Left ventricle myocardium inferior (tissue), 1 donor: ENCODE measurements at regions not wholly inside any gene's neighbourhood (a gene's known extent, or its start where the extent isn't known, plus 50 kb on each side); places are given as distances from the start of the nearest gene placed in this dataset.

ENCODE experiments used
- DNase-seq: peaks from one replicate; pipeline ENCODE4 v3.0.0-alpha.2; 2020
- H3K27ac ChIP-seq: fragments of 200-600 bp; replicated peaks from 2 replicates; pipeline ENCODE4 v1.8.0; 2021
- H3K27me3 ChIP-seq: fragments of 200-600 bp; 2 replicates; pipeline ENCODE4 v1.8.0; 2021; ENCODE audit warnings: low read depth
- H3K36me3 ChIP-seq: fragments of 200-600 bp; 2 replicates; pipeline ENCODE4 v1.8.0; 2021
- H3K4me1 ChIP-seq: fragments of 200-600 bp; 2 replicates; pipeline ENCODE4 v1.8.0; 2021
- H3K4me3 ChIP-seq: fragments of 200-600 bp; 2 replicates; pipeline ENCODE4 v1.8.0; 2021; ENCODE audit warnings: mild to moderate bottlenecking, moderate library complexity
- H3K9me3 ChIP-seq: fragments of 200-600 bp; replicated peaks from 2 replicates; pipeline ENCODE4 v1.8.0; 2021
- CTCF ChIP-seq: fragments of 200-600 bp; IDR thresholded peaks from 2 replicates; pipeline ENCODE4 v1.8.0; 2021; ENCODE audit warnings: antibody characterized with exemption, mild to moderate bottlenecking, borderline replicate concordance
- intact Hi-C: fragments of 100-400 bp; cut with micrococcal nuclease; formaldehyde crosslinking; loops from one replicate; pipeline ENCODE4 v1.11.0; 2022
- donor health status: DM: no; HTN: yes; CAD: no; lungs with severe emphysema.

DNA sequence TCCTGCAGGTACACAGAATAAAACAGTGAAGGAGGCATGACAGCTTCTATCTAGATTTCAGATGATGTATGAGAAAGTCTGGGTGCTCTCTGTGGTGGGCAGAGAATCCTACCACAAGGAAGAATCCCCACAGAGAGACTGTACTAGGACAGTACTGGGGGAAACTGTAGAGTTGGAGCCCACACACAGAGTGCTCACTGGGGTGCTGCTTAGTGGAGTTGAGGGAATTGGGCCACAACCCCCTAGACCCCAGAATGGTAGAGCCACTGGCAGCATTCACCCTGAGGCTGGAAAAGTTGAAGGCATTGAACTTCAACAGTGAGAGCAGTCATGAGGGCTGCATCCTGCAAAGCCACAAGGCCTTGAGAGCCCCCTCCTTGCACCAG, 62.2 kb upstream of the TNFRSF21 start:
- no peak for DNase-seq
- Histone ChIP-seq H3K27ac (no peak overlapping the region), H3K36me3 (no peaks in the 10 kb centered on the region), H3K4me1 (no peaks in the 10 kb centered on the region), H3K4me3 (no peak overlapping the region), H3K27me3 (no peaks in the 10 kb centered on the region), H3K9me3 (peaks cover 8% of the 10 kb centered on the region)
- intact Hi-C loops: no loop called here
- TF ChIP-seq CTCF: no peak

- no peaks in the 10 kb centered on the region for H3K4me1 ChIP-seq
- intact Hi-C loops: no loop called here
- H3K27me3 ChIP-seq: no peaks in the 10 kb centered on the region
- DNase-seq: no peak
- H3K4me3 ChIP-seq: no peak overlapping the region
- no peaks in the 10 kb centered on the region for H3K36me3 ChIP-seq
- H3K27ac ChIP-seq: no peak overlapping the region
- TF ChIP-seq CTCF: no peak
- peaks cover 8% of the 10 kb centered on the region for H3K9me3 ChIP-seq
Measured at GRCh38 chr6:47372318-47372717, 62.6 kb upstream of the TNFRSF21 start.

- Histone ChIP-seq H3K4me3 (no peak overlapping the region), H3K9me3 (no peaks in the 10 kb centered on the region), H3K36me3 (no peaks in the 10 kb centered on the region), H3K4me1 (no peaks in the 10 kb centered on the region), H3K27ac (no peak overlapping the region), H3K27me3 (peaks cover 18% of the 10 kb centered on the region)
- DNase-seq: no peak
- TF ChIP-seq CTCF: no peak
- intact Hi-C loops: no loop called here
Measured at GRCh38 chr6:47375426-47375825, 65.7 kb upstream of the TNFRSF21 start.

DNA sequence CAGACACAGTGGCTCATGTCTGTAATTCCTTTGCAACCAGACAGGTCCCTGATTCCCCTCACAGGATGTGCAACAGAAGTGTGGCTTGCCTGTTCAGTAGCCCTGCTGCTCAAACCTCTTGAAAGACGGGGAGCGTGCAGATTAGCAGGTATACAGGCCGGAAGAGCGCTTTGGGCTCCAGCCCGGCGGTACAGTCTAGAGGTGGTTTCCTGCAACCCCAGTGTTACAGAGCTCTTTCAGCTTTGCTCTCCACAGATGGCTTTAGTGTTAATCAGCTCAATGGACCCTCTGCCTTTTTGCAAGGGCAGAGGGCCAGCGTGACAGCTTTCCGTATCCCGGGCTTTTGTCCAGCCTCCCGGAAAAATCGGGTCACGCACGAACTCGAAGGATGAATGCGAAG, 67.2 kb upstream of the TNFRSF21 start:
- Histone ChIP-seq H3K4me3 (no peak overlapping the region), H3K27me3 (peaks cover 19% of the 10 kb centered on the region), H3K27ac (no peak overlapping the region), H3K9me3 (no peaks in the 10 kb centered on the region), H3K4me1 (no peaks in the 10 kb centered on the region), H3K36me3 (no peaks in the 10 kb centered on the region)
- TF ChIP-seq CTCF: no peak
- no peak for DNase-seq
- intact Hi-C loops: no loop called here

DNA sequence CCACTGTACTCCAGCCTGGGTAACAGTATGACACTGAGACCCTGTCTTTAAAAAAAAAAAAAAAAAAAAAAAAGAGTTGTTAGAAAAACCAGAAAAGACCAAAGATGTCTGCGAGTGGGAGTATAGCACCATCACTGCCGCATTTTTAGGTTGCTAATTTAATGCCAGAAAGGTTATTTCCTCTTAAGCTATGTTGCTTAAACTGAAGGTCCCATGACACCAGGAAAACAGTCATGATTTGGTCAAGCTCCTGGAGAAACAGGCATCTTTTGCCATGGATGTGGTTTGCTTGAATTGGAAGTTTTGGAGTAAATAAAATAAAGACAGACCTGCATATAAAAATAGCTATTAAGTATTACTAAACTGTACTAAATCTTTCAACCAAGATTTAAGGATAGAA, 68.3 kb upstream of the TNFRSF21 start:
- Histone ChIP-seq H3K36me3 (no peaks in the 10 kb centered on the region), H3K4me3 (no peak overlapping the region), H3K9me3 (no peaks in the 10 kb centered on the region), H3K27me3 (peaks cover 19% of the 10 kb centered on the region), H3K4me1 (no peaks in the 10 kb centered on the region), H3K27ac (no peak overlapping the region)
- DNase-seq: no peak
- TF ChIP-seq CTCF: no peak
- intact Hi-C loops: no loop called here

GRCh38 chr6:47379328-47379727, 69.6 kb upstream of the TNFRSF21 start:
- Histone ChIP-seq H3K27ac (no peak overlapping the region), H3K4me1 (no peaks in the 10 kb centered on the region), H3K4me3 (no peak overlapping the region), H3K36me3 (no peaks in the 10 kb centered on the region), H3K27me3 (peaks cover 19% of the 10 kb centered on the region), H3K9me3 (peaks cover 6% of the 10 kb centered on the region)
- intact Hi-C loops: no loop called here
- no peak for DNase-seq
- TF ChIP-seq CTCF: no peak
